DND-41 (cell line): ENCODE measurements at regions not wholly inside any gene's neighbourhood (a gene's known extent, or its start where the extent isn't known, plus 50 kb on each side); places are given as distances from the start of the nearest gene placed in this dataset.

Experiments used
- ATAC-seq: fragments of 200-7000 bp; cut with Tn5 transposase; 3 replicates; pipeline ENCODE4 v1.9.1; 2021; ENCODE audit warnings: low read depth; ENCODE audit not compliant: insufficient read depth
- DNase-seq: peaks from one replicate; pipeline ENCODE4 v3.0.0-alpha.2; 2020
- H2AFZ ChIP-seq: 2 replicates; pipeline ENCODE4 v1.6.0; 2012; ENCODE audit warnings: low read depth, low read length
- H3K27ac ChIP-seq: 2 replicates; pipeline ENCODE4 v1.5.1; 2012; ENCODE audit warnings: low read length, inconsistent platforms
- H3K27me3 ChIP-seq: fragments of 200-600 bp; sonication (generic); 2 replicates; pipeline ENCODE4 v1.6.0; 2012; ENCODE audit warnings: low read length, mild to moderate bottlenecking, inconsistent platforms; ENCODE audit not compliant: insufficient read depth, poor library complexity
- H3K36me3 ChIP-seq: 2 replicates; pipeline ENCODE4 v1.5.1; 2012; ENCODE audit warnings: low read length, inconsistent platforms; ENCODE audit not compliant: insufficient read depth
- H3K4me1 ChIP-seq: 2 replicates; pipeline ENCODE4 v1.5.1; 2012; ENCODE audit warnings: mild to moderate bottlenecking, low read length; ENCODE audit not compliant: insufficient read depth
- H3K4me2 ChIP-seq: 2 replicates; pipeline ENCODE4 v1.6.0; 2012; ENCODE audit warnings: mild to moderate bottlenecking, moderate library complexity, low read length, inconsistent platforms; ENCODE audit not compliant: insufficient read depth
- H3K4me3 ChIP-seq, 2 experiments: fragments of 200-600 bp in 1 of 2; shearing (Covaris generic) in 1 of 2; 2 replicates each; pipeline ENCODE4 v1.5.1; 2012 to 2016; ENCODE audit warnings: inconsistent platforms in 2 of 2, low read length in 2 of 2, mild to moderate bottlenecking in 2 of 2, low read depth in 1 of 2, moderate library complexity in 1 of 2
- H3K79me2 ChIP-seq: 2 replicates; pipeline ENCODE4 v1.6.0; 2012; ENCODE audit warnings: low read length, inconsistent platforms; ENCODE audit not compliant: insufficient read depth
- H3K9ac ChIP-seq: 2 replicates; pipeline ENCODE4 v1.6.0; 2012; ENCODE audit warnings: low read depth, mild to moderate bottlenecking, inconsistent platforms, low read length, moderate library complexity
- H3K9me3 ChIP-seq: 2 replicates; pipeline ENCODE4 v1.5.1; 2012; ENCODE audit warnings: low read length, moderate library complexity, mild to moderate bottlenecking, inconsistent platforms; ENCODE audit not compliant: insufficient read depth, severe bottlenecking
- H4K20me1 ChIP-seq: 2 replicates; pipeline ENCODE4 v1.6.0; 2012; ENCODE audit warnings: low read length; ENCODE audit not compliant: insufficient read depth
- CTCF ChIP-seq: IDR thresholded peaks from 2 replicates; pipeline ENCODE4 v1.5.1; 2012; ENCODE audit warnings: borderline replicate concordance, low read length, moderate library complexity, mild to moderate bottlenecking; ENCODE audit not compliant: poor library complexity, severe bottlenecking; ENCODE audit errors: extremely low read depth
- EZH2 ChIP-seq: IDR thresholded peaks from 3 replicates; pipeline ENCODE4 v1.6.1; 2012; ENCODE audit warnings: borderline replicate concordance, low read depth, mild to moderate bottlenecking, moderate library complexity, low read length, inconsistent platforms; ENCODE audit not compliant: severe bottlenecking

GRCh38 chr1:186532466-186532865 is 71.6 kb upstream of the PDC start:
- ATAC-seq (no peak), DNase-seq (no peak)
- H3K4me3 ChIP-seq: no peak overlapping the region
- no peak overlapping the region for H2AFZ ChIP-seq
- H3K4me1 ChIP-seq: no peaks in the 10 kb centered on the region
- no peaks in the 10 kb centered on the region for H3K79me2 ChIP-seq
- no peak overlapping the region for H3K4me2 ChIP-seq
- no peaks in the 10 kb centered on the region for H3K36me3 ChIP-seq
- H3K9me3 ChIP-seq: no peaks in the 10 kb centered on the region
- no peaks in the 10 kb centered on the region for H4K20me1 ChIP-seq
- H3K27ac ChIP-seq: no peak overlapping the region
- no peak overlapping the region for H3K9ac ChIP-seq
- no peaks in the 10 kb centered on the region for H3K27me3 ChIP-seq
- TF ChIP-seq CTCF: no peak
- no peak for TF ChIP-seq EZH2

- H3K4me1 ChIP-seq: no peaks in the 10 kb centered on the region
- H3K4me2 ChIP-seq: no peak overlapping the region
- H3K4me3 ChIP-seq: no peak overlapping the region
- ATAC-seq (no peak), DNase-seq (no peak)
- no peak overlapping the region for H3K27ac ChIP-seq
- H3K27me3 ChIP-seq: no peaks in the 10 kb centered on the region
- no peaks in the 10 kb centered on the region for H3K36me3 ChIP-seq
- H4K20me1 ChIP-seq: no peaks in the 10 kb centered on the region
- no peaks in the 10 kb centered on the region for H3K79me2 ChIP-seq
- H3K9ac ChIP-seq: no peak overlapping the region
- no peak overlapping the region for H2AFZ ChIP-seq
- TF ChIP-seq CTCF: no peak
- no peak for TF ChIP-seq EZH2
- H3K9me3 ChIP-seq: no peaks in the 10 kb centered on the region
Measured at GRCh38 chr1:186531561-186532165, 70.7 kb upstream of the PDC start.

DNA sequence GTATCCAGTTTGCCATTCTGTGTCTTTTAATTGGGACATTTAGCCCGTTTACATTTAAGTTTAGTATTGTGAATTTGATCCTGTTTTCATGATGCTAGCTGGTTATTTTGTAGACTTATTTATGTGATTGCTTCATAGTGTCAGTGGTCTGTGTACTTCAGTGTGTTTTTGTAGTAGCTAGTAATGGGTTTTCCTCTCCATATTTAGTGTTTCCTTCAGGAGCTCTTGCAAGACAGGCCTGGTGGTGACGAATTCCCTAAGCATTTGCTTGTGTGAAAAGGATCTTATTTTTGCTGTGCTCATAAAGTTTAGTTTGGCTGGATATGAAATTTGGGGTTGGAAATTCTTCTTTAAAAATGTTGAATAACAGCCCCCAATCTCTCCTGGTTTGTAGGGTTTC is 69.2 kb upstream of the PDC start:
- no peak for DNase-seq
- H4K20me1 ChIP-seq: no peaks in the 10 kb centered on the region
- no peaks in the 10 kb centered on the region for H3K4me1 ChIP-seq
- H3K9ac ChIP-seq: no peak overlapping the region
- no peaks in the 10 kb centered on the region for H3K27me3 ChIP-seq
- no peaks in the 10 kb centered on the region for H3K79me2 ChIP-seq
- H3K9me3 ChIP-seq: no peaks in the 10 kb centered on the region
- H2AFZ ChIP-seq: no peak overlapping the region
- no peak overlapping the region for H3K27ac ChIP-seq
- no peak overlapping the region for H3K4me2 ChIP-seq
- ATAC-seq: no peak
- H3K4me3 ChIP-seq: no peak overlapping the region
- no peak for TF ChIP-seq EZH2
- TF ChIP-seq CTCF: no peak
- H3K36me3 ChIP-seq: no peaks in the 10 kb centered on the region

- Histone ChIP-seq H4K20me1 (no peaks in the 10 kb centered on the region), H3K27ac (no peak overlapping the region), H3K27me3 (no peaks in the 10 kb centered on the region), H2AFZ (no peak overlapping the region), H3K9me3 (no peaks in the 10 kb centered on the region), H3K4me3 (no peak overlapping the region), H3K79me2 (no peaks in the 10 kb centered on the region), H3K4me1 (no peaks in the 10 kb centered on the region), H3K9ac (no peak overlapping the region), H3K36me3 (no peaks in the 10 kb centered on the region), H3K4me2 (no peak overlapping the region)
- no peak for DNase-seq
- TF ChIP-seq CTCF (no peak), EZH2 (no peak)
- no peak for ATAC-seq
Measured at GRCh38 chr1:186519982-186520381, 59.1 kb upstream of the PDC start.
